Heart left ventricle (tissue), 13 donors: ENCODE measurements at regions not wholly inside any gene's neighbourhood (a gene's known extent, or its start where the extent isn't known, plus 50 kb on each side); places are given as distances from the start of the nearest gene placed in this dataset.
"Not testable (repeated sequence)": the region's sequence is repeated elsewhere in the genome, so short reads cannot be mapped to it uniquely, and the experiment has no call there.

Source experiments
- CTCF ChIP-seq, 12 donors: fragments of 200-600 bp; sonication (generic) in 4 of 12; IDR thresholded peaks; one replicate each; pipeline versions ENCODE4 v1.5.0 to v1.8.0; 2018 to 2022; ENCODE audit warnings: antibody characterized with exemption in 12 of 12, mild to moderate bottlenecking in 5 of 12
- POLR2A ChIP-seq, 2 donors: fragments of 450-650 bp; IDR thresholded peaks; one replicate each; pipeline ENCODE4 v1.6.1; 2017; ENCODE audit warnings: antibody characterized with exemption in 2 of 2, mild to moderate bottlenecking in 2 of 2, moderate library complexity in 2 of 2
- donor health status: ischemic (EF 13 %, LVEDD 7.1; RV severe dilation, severe dysfunction).
- donor health status: DM: no; HTN: yes; CAD: no.
- donor health status: DM: no; HTN: no; CAD: no.
- donor health status: ischemic (EF 25% LVEDD 6.9; RV normal size, moderate dysfunction).
- donor health status: ischemic (EF 25% LVEDD 5.7; RV mildly dilated, moderate dysfunction).
- donor health status: ischemic (EF 35%, LVEDD 5.7; RV mildly dilated, moderate dysfunction).
- donor health status: nonischemic (EF 11% LVEDD 7.7; RV severe dilation, severe dysfunction).
- donor health status: DM: yes; HTN: yes; CAD: no.
- donor health status: PGD.
- donor health status: ischemic (EF 29% LVEDD 5.4; RV normal size, mild dysfunction).
- donor health status: nonischemic (EF 23%, LVEDD 6.1; RV moderate dilation, normal function).

GRCh38 chr2:131420751-131421150, 55.2 kb upstream of the TUBA3D start:
- TF ChIP-seq CTCF, POLR2A (IDR thresholded peaks at IDR 0.05): not testable (repeated sequence)
